Skeletal muscle tissue (tissue), 3 donors: ENCODE measurements at regions not wholly inside any gene's neighbourhood (a gene's known extent, or its start where the extent isn't known, plus 50 kb on each side); places are given as distances from the start of the nearest gene placed in this dataset.
"Not testable (repeated sequence)": the region's sequence is repeated elsewhere in the genome, so short reads cannot be mapped to it uniquely, and the experiment has no call there.

Experiments used
- H3K27ac ChIP-seq: one replicate; pipeline ENCODE4 v1.7.0; 2013; ENCODE audit warnings: mild to moderate bottlenecking, low read depth, low read length, inconsistent platforms
- H3K27me3 ChIP-seq, 3 donors: one replicate each; pipeline ENCODE4 v1.7.0; 2013; ENCODE audit warnings: low read length in 3 of 3; ENCODE audit not compliant: control insufficient read depth in 3 of 3, insufficient read depth in 3 of 3
- H3K36me3 ChIP-seq, 3 donors: one replicate each; pipeline ENCODE4 v1.7.0; 2013; ENCODE audit warnings: low read length in 3 of 3; ENCODE audit not compliant: control insufficient read depth in 3 of 3, insufficient read depth in 3 of 3
- H3K4me1 ChIP-seq, 3 donors: one replicate each; pipeline ENCODE4 v1.7.0; 2013; ENCODE audit warnings: low read length in 3 of 3, mild to moderate bottlenecking in 3 of 3; ENCODE audit not compliant: control insufficient read depth in 3 of 3, insufficient read depth in 3 of 3
- H3K4me3 ChIP-seq, 3 donors: one replicate each; pipeline ENCODE4 v1.7.0; 2013; ENCODE audit warnings: low read length in 3 of 3
- H3K9ac ChIP-seq, 3 donors: one replicate each; pipeline ENCODE4 v1.7.0; 2013; ENCODE audit warnings: low read length in 3 of 3, mild to moderate bottlenecking in 3 of 3, moderate library complexity in 2 of 3, low read depth in 1 of 3
- H3K9me3 ChIP-seq, 3 donors: one replicate each; pipeline ENCODE4 v1.7.0; 2013; ENCODE audit warnings: low read length in 3 of 3; ENCODE audit not compliant: control insufficient read depth in 3 of 3
- donor health status: Osteomylitis.

GRCh38 chr16:48047241-48047640 is 108.6 kb downstream of the ABCC12 start:
- Histone ChIP-seq H3K27ac (no peak overlapping the region), H3K9me3 (no peaks in the 10 kb centered on the region), H3K36me3 (no peaks in the 10 kb centered on the region), H3K27me3 (peaks cover 0 to 4% (median 0%) of the 10 kb centered on the region in 3 donors), H3K9ac (no peak overlapping the region), H3K4me1 (no peaks in the 10 kb centered on the region), H3K4me3 (no peak overlapping the region)

- Histone ChIP-seq H3K4me1 (peaks cover 0 to 2% (median 0%) of the 10 kb centered on the region in 3 donors), H3K27ac (no peak overlapping the region), H3K9me3 (no peaks in the 10 kb centered on the region), H3K4me3 (no peak overlapping the region), H3K9ac (no peak overlapping the region), H3K36me3 (no peaks in the 10 kb centered on the region), H3K27me3 (peaks cover 0 to 4% (median 0%) of the 10 kb centered on the region in 3 donors)
Observed at GRCh38 chr16:48044117-48044516, 111.7 kb downstream of the ABCC12 start.

- H3K4me1 ChIP-seq = peaks cover 0 to 2% (median 0%) of the 10 kb centered on the region in 3 donors
- no peak overlapping the region for H3K9ac ChIP-seq
- H3K27me3 ChIP-seq = no peaks in the 10 kb centered on the region
Observed at GRCh38 chr16:48041981-48042421, 113.8 kb downstream of the ABCC12 start.

GRCh38 chr16:48035142-48035541 is 120.7 kb downstream of the ABCC12 start:
- no peak overlapping the region for H3K9ac ChIP-seq
- no peak overlapping the region for H3K27ac ChIP-seq
- no peaks in the 10 kb centered on the region for H3K9me3 ChIP-seq
- H3K4me1 ChIP-seq = no peaks in the 10 kb centered on the region
- no peak overlapping the region for H3K4me3 ChIP-seq
- H3K36me3 ChIP-seq = no peaks in the 10 kb centered on the region
- no peaks in the 10 kb centered on the region for H3K27me3 ChIP-seq

More at GRCh38 chr16:48041981-48042421, 113.8 kb downstream of the ABCC12 start:
- Histone ChIP-seq H3K9me3 (no peaks in the 10 kb centered on the region), H3K36me3 (no peaks in the 10 kb centered on the region), H3K4me3 (no peak overlapping the region), H3K27ac (no peak overlapping the region)

- H3K9me3 ChIP-seq = no peaks in the 10 kb centered on the region
- no peak overlapping the region for H3K27ac ChIP-seq
- no peaks in the 10 kb centered on the region for H3K36me3 ChIP-seq
- H3K4me3 ChIP-seq = no peak overlapping the region
- no peaks in the 10 kb centered on the region for H3K4me1 ChIP-seq
- no peak overlapping the region for H3K9ac ChIP-seq
- no peaks in the 10 kb centered on the region for H3K27me3 ChIP-seq
Observed at GRCh38 chr16:48030926-48031325, 124.9 kb downstream of the ABCC12 start.

GRCh38 chr16:48029768-48030167 is 126.0 kb downstream of the ABCC12 start:
- no peaks in the 10 kb centered on the region for H3K9me3 ChIP-seq
- no peak overlapping the region for H3K4me3 ChIP-seq
- H3K36me3 ChIP-seq = no peaks in the 10 kb centered on the region
- no peaks in the 10 kb centered on the region for H3K4me1 ChIP-seq
- no peak overlapping the region for H3K9ac ChIP-seq
- H3K27ac ChIP-seq = no peak overlapping the region
- no peaks in the 10 kb centered on the region for H3K27me3 ChIP-seq

- no peaks in the 10 kb centered on the region for H3K9me3 ChIP-seq
- H3K4me1 ChIP-seq = no peaks in the 10 kb centered on the region
- no peak overlapping the region for H3K27ac ChIP-seq
- no peak overlapping the region for H3K4me3 ChIP-seq
- no peaks in the 10 kb centered on the region for H3K36me3 ChIP-seq
- no peaks in the 10 kb centered on the region for H3K27me3 ChIP-seq
- H3K9ac ChIP-seq = no peak overlapping the region
Observed at GRCh38 chr16:48025359-48025758, 130.4 kb downstream of the ABCC12 start.

GRCh38 chr16:48024042-48024441 is 131.8 kb downstream of the ABCC12 start:
- H3K9ac ChIP-seq = no peak overlapping the region
- H3K27ac ChIP-seq = no peak overlapping the region
- H3K9me3 ChIP-seq = no peaks in the 10 kb centered on the region
- H3K4me1 ChIP-seq = no peaks in the 10 kb centered on the region
- no peaks in the 10 kb centered on the region for H3K36me3 ChIP-seq
- H3K27me3 ChIP-seq = no peaks in the 10 kb centered on the region
- no peak overlapping the region for H3K4me3 ChIP-seq

GRCh38 chr16:48022496-48022895 is 133.3 kb downstream of the ABCC12 start:
- Histone ChIP-seq H3K27me3 (no peaks in the 10 kb centered on the region), H3K36me3 (no peaks in the 10 kb centered on the region), H3K9me3 (no peaks in the 10 kb centered on the region), H3K4me1 (no peaks in the 10 kb centered on the region), H3K4me3 (no peak overlapping the region), H3K27ac (no peak overlapping the region), H3K9ac (no peak overlapping the region)

GRCh38 chr16:48020617-48021016 is 135.2 kb downstream of the ABCC12 start:
- H3K4me3 ChIP-seq, H3K36me3 ChIP-seq, H3K27me3 ChIP-seq, H3K9me3 ChIP-seq, H3K9ac ChIP-seq, H3K27ac ChIP-seq, H3K4me1 ChIP-seq: not testable (repeated sequence)
